GM10266 (cell line): ENCODE measurements at regions not wholly inside any gene's neighbourhood (a gene's known extent, or its start where the extent isn't known, plus 50 kb on each side); places are given as distances from the start of the nearest gene placed in this dataset.

Source experiments
- DNase-seq: peaks from one replicate; pipeline ENCODE4 v3.0.0; 2012; ENCODE audit errors: extremely low spot score
- CTCF ChIP-seq: IDR thresholded peaks from 2 replicates; pipeline ENCODE4 v1.5.1; 2012; ENCODE audit warnings: mild to moderate bottlenecking, low read depth; ENCODE audit not compliant: control insufficient read depth, insufficient read depth; ENCODE audit errors: missing control alignments

DNA sequence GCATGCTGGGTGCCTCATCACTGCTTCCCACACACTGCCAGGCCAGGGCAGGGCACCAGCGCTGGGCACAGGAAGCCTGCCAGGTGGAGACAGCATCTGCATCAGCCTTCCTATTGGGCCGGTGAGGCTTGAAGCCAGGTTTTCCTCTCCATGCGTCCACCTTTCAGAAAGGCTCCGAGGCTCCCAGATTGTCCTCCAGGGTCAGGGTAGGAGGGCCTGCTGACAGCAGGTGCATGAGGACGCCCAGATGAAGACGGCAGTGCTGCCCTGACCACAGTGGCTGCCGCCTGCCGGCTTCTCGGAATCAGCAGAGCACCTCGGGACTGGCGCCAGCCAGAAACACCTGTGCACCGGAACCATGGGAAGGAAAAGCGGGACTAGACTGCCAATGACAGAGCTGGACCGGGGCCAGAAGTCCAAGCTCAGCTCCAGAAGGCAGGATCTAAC is 170.5 kb upstream of the CST7 start:
- TF ChIP-seq CTCF: no peak
- no peak for DNase-seq

- DNase-seq: no peak
- no peak for TF ChIP-seq CTCF
These were observed 169.9 kb upstream of the CST7 start for GRCh38 chr20:24779131-24779530.

- TF ChIP-seq CTCF: no peak
- no peak for DNase-seq
These were observed 169.1 kb upstream of the CST7 start for GRCh38 chr20:24779946-24780345.

- TF ChIP-seq CTCF: no peak
- no peak for DNase-seq
These were observed 168.2 kb upstream of the CST7 start for GRCh38 chr20:24780674-24781417.

DNA sequence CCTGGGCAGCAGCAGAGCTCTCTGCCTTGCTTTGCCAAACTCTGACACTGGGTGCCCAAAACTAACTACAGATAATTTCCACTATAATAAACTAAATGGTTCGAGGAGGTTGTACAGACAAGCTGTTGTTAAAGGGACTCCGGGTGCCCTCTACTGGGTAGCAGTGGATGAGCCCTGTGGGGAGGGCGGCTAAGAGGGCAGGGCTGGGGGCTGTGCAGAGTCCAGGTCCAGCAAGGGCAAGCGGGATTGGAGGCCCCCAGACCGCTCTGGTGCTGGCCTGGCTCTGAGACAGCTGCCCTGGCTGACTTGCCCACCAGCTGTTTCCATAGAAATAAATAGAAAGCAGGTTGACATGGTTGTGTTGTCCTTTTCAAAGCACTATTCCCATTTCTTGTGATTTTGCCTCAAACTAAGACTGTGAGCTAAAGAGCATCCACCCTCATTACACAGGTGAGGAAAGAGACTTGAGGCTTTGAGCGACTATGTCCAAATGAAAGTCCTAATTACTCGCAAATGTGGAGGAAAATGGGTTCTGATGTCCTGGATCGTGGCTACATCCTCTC is 167.6 kb upstream of the CST7 start:
- peak; percentile 31 for DNase-seq

GRCh38 chr20:24782301-24782700 is 166.8 kb upstream of the CST7 start:
- DNase-seq: no peak
- TF ChIP-seq CTCF: no peak

More for the DNA sequence above, 167.6 kb upstream of the CST7 start:
- TF ChIP-seq CTCF: peak; percentile 36

DNA sequence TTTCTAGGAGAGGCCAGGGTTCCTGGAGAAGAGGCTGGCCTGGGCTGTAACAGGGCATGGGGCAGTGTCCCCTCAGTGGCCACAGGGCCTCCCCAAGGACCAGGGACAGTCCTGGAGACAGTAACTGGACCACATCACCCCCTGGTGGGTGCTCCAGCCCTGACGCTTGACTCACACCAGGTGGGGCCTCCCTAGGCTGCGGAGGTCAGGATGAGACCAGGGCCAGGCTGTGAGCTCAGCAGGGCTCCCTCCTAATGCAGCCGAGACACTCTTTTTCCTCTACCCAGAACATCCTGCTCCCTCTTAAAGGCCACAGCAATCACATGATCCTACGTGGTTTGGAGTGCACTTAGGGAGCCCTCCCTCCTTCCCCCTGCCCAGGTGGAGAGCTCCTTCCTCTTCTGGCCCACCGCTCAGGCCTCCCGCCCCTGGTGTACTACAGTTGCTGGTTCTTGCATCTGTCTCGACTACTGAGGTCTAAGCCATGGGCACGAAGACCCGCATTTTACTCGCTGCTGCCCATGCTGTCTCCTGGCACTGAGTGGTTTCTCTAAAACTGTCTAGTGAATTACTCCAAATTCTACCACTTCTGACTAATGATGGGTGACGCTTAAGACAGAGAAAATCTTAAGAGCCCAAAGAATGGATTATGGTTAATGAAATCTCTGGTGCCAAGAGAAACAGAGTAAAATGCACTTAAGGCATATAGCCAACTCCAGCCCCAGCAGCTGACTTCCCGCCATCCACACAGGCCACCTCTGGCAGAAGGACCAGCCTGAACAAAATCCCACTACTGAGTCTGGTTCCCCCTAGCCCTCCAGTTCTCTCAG is 166.1 kb upstream of the CST7 start:
- DNase-seq: no peak

More for the DNA sequence above, 166.1 kb upstream of the CST7 start:
- no peak for TF ChIP-seq CTCF
